ENCODE measurements at regions not wholly inside any gene's neighbourhood (a gene's known extent, or its start where the extent isn't known, plus 50 kb on each side); places are given as distances from the start of the nearest gene placed in this dataset.

DNA sequence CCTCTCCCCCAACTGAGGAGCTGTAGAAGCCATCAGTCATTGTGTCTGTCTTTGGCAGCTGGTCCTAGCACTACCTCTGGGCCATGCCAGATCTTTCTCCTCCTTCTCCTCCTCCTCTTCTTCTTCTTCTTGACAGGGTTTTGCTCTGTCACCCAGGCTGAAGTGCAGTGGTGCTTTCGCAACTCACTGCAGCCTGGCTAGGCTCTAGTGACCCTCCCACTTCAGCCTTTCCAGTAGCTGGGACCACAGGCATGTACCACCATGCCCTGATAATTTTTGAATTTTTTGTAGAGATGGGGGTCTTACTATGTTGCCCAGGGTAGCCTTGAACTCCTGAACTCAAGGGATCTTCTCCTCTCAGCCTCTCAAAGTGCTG lies 50.1 kb upstream of the SHANK2 start:
- TF ChIP-seq POLR2A (IDR thresholded peaks at IDR 0.05; ENCODE audit: low read depth, low read length) = no peak
- no peak for TF ChIP-seq TAF1 (IDR thresholded peaks at IDR 0.05; ENCODE audit: low read depth, low read length)
- TF ChIP-seq SPI1 (IDR thresholded peaks at IDR 0.05; ENCODE audit: low read depth, low read length) = no peak
- TF ChIP-seq POLR2AphosphoS5 (IDR thresholded peaks at IDR 0.05; ENCODE audit: low read depth, low read length) = no peak

All from GM12891 (cell line).